HG02610 (cell line): ENCODE measurements at regions not wholly inside any gene's neighbourhood (a gene's known extent, or its start where the extent isn't known, plus 50 kb on each side); places are given as distances from the start of the nearest gene placed in this dataset.
"Not testable (repeated sequence)": the region's sequence is repeated elsewhere in the genome, so short reads cannot be mapped to it uniquely, and the experiment has no call there.

Source experiments
- ATAC-seq: cut with Tn5 transposase; IDR thresholded peaks from one replicate; pipeline ENCODE4 v1.9.1; 2021; ENCODE audit warnings: mild to moderate bottlenecking, moderate library complexity; ENCODE audit not compliant: unreplicated experiment

GRCh38 chr16:75919664-75920063, 193.4 kb upstream of the CPHXL start:
- no peak for ATAC-seq

DNA sequence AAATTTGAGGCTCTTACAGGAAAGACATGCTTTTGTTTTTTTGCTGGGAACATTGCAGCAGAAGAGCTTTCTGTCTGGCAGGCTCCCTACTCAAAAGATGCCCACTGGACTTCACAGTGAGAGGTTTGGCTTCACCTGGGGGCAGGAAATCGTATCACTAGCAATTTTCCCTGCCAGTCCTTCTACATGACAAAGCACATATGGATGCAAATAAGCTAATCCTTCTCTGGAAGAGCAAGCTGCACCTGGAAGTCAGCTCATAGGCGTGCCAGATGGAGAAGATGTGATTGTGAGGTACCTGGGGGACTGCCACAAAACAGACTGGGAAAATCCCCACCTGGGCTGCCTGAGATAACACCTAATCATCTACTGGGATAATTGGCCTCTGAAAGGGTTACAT, 195.0 kb upstream of the CPHXL start:
- no peak for ATAC-seq

DNA sequence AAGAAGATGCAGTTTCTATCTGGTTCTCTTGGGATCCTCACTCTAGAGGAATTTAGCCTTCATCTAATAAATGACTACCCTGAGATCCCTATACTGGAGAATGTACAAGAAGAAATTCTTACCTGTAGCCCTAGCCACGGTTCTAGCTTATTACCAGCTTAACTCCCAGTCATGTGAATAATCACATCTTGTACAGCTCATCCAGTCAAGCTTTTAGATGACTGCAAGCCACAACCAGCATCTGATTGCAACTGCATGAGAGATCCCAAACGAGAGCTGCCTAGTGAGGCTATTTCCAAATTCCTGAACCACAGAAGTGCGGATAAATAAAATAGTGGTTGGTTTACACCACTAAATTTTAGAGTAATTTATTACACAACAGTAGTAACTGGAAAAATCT, 196.0 kb upstream of the CPHXL start:
- no peak for ATAC-seq

- no peak for ATAC-seq
Observed at GRCh38 chr16:75924397-75924796, 198.1 kb upstream of the CPHXL start.

GRCh38 chr16:75927810-75928209, 201.5 kb upstream of the CPHXL start:
- ATAC-seq: no peak

GRCh38 chr16:75928295-75928694, 202.0 kb upstream of the CPHXL start:
- no peak for ATAC-seq

GRCh38 chr16:75929046-75929445, 202.8 kb upstream of the CPHXL start:
- ATAC-seq: no peak

DNA sequence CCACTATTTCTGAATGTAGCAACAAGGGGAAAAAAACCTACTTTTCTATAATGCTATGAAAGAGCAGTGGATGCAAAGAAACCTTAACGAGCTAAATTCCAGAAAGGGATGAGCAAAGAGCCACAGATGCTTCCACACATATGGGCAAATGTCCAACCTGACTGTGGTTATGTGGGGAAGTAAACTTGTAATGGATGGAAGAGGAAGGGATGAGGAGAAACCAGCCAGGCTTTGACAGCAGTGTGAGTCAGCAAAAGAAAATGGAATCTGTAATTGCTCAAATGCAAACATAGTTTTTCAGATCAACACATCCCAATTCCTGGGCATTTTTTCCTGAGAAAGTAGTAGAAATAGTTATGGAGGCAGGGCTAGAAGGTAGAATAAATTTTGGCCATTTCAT, 204.8 kb upstream of the CPHXL start:
- no peak for ATAC-seq

- no peak for ATAC-seq
Observed at GRCh38 chr16:75931970-75932369, 205.7 kb upstream of the CPHXL start.

DNA sequence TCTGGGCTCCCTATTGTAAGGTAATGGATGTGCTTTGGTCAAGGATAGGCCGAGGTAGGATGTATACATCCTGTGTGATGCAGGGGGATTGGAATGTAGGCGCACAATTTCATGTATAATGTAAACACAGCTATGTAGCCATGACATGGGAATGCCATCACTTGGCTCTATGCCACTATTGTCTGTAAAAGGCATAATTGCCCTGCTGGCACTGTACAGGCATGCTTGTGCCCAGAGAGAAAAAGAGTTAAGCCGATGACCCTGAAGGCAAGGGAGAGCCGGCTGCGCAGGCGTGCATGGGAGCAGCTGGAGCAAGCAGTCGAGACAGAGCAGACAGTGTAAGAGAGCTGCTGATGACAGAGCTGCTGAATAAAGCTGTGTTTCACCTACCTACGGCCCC, 212.5 kb upstream of the CPHXL start:
- no peak for ATAC-seq

GRCh38 chr16:75942351-75942750, 216.1 kb upstream of the CPHXL start:
- no peak for ATAC-seq

DNA sequence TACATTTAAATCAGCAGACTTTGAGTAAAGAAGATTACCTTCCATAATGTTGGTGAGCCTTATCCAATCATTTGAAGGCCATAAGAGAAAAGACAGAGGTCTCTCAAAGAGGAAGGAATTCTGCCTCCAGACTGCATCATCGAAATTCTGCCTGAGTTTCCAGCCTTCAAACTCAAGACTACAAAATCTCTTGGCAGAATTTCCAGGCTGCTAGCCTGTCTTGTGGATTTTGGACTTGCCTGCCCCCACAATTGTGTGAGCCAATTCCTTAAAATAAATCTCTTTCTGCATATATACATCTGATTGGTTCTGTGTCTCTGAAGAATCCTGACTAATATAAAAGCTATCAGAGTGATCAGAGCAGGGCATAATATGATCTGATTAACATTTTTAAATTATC, 216.6 kb upstream of the CPHXL start:
- no peak for ATAC-seq

DNA sequence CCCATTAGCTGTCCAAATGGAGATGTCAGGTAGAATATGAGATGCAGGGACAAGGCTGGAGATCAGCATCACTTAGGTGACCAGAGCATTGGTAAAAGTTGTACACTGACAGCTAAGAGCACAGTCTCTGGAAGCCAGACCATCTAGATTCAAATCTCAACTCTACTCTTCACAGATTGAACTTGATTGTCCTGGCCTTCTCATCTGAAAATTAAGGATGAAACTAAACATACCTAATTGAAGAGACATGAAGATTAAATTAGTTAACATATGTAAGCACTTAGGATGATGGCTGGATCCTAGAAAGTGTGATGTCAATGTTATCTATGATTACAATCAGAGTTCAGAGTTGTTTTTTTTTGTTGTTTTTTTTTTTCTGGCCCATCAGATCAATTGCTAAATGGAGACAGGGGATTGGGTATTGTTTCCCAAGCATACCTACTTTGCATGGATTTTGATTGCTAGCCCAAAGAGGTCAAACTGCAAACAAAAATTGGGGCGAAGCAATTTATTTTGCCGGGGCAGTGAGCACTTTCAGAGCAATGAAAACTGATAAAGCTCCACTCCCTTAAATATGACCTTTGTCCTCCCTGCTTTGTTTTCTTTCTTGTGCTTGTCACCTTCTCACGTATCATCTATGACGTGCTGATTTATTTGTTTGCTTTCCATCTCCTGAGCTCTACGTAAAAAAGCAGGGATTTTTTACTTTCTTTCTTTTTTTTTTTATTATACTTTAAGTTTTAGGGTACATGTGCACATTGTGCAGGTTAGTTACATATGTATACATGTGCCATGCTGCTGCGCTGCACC, 217.6 kb upstream of the CPHXL start:
- ATAC-seq: no peak

DNA sequence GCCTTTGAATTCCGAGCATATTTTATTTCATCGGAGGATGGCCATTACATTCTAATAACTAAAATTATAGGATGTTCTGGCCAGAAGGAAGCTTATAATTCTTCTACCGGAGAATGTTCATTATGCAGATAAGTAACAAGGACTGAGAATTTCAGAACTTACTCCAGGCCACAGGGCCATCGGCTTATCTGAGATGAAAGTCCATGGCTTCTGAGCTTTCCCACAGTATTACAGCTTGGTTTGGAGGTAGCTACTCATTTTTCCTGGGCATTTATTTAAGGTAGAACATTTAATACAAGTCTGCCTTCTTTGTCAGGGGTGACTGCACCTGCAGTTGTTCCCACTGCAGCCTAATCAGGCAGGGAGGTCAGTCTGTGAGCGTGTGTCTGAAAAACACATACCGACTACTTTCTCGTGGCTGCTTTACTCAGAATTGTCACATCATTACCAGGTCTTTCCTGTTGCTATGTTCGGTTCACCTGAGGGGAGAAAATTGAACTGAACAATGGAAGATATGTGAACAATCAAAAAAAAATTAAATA, 219.7 kb upstream of the CPHXL start:
- ATAC-seq: no peak

- no peak for ATAC-seq
Observed at GRCh38 chr16:75947626-75948239, 221.4 kb upstream of the CPHXL start.

DNA sequence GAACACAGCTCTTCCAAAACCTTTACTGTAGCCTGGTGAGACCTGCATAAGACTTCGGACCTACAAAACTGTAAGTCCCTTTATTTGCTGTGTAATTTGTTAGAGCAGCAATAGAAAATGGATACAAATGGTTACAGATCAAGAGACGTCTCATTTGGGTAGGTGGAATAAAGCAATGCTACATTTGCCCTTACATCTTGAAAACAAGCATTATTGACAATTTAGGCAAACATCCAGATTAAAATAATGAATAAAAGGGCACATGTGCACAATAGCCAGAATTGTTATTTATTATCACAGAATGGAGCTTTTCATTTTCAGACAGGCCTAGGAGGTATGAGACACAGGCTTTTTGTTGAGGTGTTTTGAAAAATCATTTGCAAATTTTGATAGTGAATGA, 222.2 kb upstream of the CPHXL start:
- ATAC-seq: no peak

GRCh38 chr16:75948886-75949285, 222.6 kb upstream of the CPHXL start:
- no peak for ATAC-seq

DNA sequence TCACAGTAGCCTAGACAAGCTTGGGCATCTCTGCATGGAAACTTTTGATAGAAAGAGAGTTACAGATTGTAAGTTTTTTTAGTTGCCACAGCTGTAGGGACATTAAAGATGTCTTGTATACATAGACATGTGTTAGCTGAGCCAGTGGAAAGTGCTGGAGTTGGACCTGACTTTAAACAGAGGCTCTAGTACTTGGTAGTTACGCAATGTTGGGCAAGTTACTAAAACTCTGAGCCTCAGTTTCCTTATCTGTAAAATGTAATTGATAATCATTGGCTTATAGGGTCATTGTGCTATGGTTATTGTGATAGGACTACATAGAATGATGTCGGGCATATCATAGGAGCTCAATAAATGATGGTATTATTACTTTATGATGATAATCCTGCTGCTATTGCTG, 225.8 kb upstream of the CPHXL start:
- no peak for ATAC-seq

DNA sequence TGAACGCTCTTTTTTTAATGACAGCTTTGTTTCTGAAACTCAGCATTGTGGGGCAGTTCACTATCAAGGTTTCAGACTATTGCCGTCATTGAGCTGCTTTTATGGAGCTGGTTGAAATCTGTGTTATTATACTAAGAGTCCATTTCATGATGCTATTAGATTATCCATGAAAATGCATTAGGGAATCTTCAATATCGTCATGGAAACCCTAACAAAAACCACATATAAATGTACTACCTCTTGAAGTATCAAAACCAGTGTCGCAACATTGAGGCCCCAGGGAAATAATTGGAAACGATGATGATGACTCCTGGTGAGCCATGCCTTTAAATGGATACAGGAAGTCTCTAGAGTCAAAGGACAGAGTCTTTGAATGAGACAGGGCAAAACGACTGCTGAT, 231.6 kb upstream of the CPHXL start:
- no peak for ATAC-seq

- no peak for ATAC-seq
Observed at GRCh38 chr16:75965504-75966374, 239.4 kb upstream of the CPHXL start.

- ATAC-seq: not testable (repeated sequence)
Observed at GRCh38 chr16:75969120-75969519, 242.8 kb upstream of the CPHXL start.
